MM.1S (cell line): ENCODE measurements at regions not wholly inside any gene's neighbourhood (a gene's known extent, or its start where the extent isn't known, plus 50 kb on each side); places are given as distances from the start of the nearest gene placed in this dataset.

Experiments
- DNase-seq: peaks from one replicate; pipeline ENCODE4 v3.0.0-alpha.2; 2015
- H2AFZ ChIP-seq: fragments of 300-600 bp; sonication (generic); 2 replicates; pipeline ENCODE4 v1.6.0; 2016; ENCODE audit warnings: antibody characterized with exemption, low read length
- H3F3A ChIP-seq: fragments of 300-600 bp; sonication (generic); 2 replicates; pipeline ENCODE4 v1.6.1; 2016; ENCODE audit warnings: mild to moderate bottlenecking, antibody characterized with exemption, low read length, moderate library complexity, mixed read lengths; ENCODE audit not compliant: insufficient read depth
- H3K27ac ChIP-seq: fragments of 300-600 bp; sonication (generic); 2 replicates; pipeline ENCODE4 v1.5.1; 2016; ENCODE audit warnings: mild to moderate bottlenecking, low read length
- H3K27me3 ChIP-seq: fragments of 300-600 bp; sonication (generic); replicated peaks from 2 replicates; pipeline ENCODE4 v1.6.0; 2016; ENCODE audit warnings: low read length; ENCODE audit not compliant: insufficient read depth
- H3K36me3 ChIP-seq: fragments of 300-600 bp; sonication (generic); replicated peaks from 2 replicates; pipeline ENCODE4 v1.6.1; 2016; ENCODE audit warnings: mild to moderate bottlenecking, low read length, mixed read lengths; ENCODE audit not compliant: insufficient read depth
- H3K4me1 ChIP-seq: fragments of 300-600 bp; sonication (generic); 2 replicates; pipeline ENCODE4 v1.6.1; 2016; ENCODE audit warnings: low read length, mixed read lengths
- H3K4me2 ChIP-seq: fragments of 300-600 bp; sonication (generic); 2 replicates; pipeline ENCODE4 v1.6.0; 2016; ENCODE audit warnings: low read depth, low read length
- H3K4me3 ChIP-seq: fragments of 300-600 bp; sonication (generic); 2 replicates; pipeline ENCODE4 v1.5.1; 2016; ENCODE audit warnings: low read length, mixed read lengths
- H3K79me2 ChIP-seq: fragments of 300-600 bp; sonication (generic); 2 replicates; pipeline ENCODE4 v1.6.1; 2016; ENCODE audit warnings: mixed run types, low read length, mixed read lengths
- H3K9ac ChIP-seq: fragments of 300-600 bp; sonication (generic); 2 replicates; pipeline ENCODE4 v1.6.1; 2016; ENCODE audit warnings: low read length, mixed read lengths
- H3K9me2 ChIP-seq: fragments of 300-600 bp; sonication (generic); replicated peaks from 2 replicates; pipeline ENCODE4 v1.6.1; 2016; ENCODE audit warnings: mild to moderate bottlenecking, low read length, mixed read lengths; ENCODE audit not compliant: insufficient read depth
- H3K9me3 ChIP-seq: fragments of 300-600 bp; sonication (generic); replicated peaks from 2 replicates; pipeline ENCODE4 v1.6.1; 2016; ENCODE audit warnings: mild to moderate bottlenecking, low read length, mixed read lengths; ENCODE audit not compliant: insufficient read depth
- H4K20me1 ChIP-seq: fragments of 300-600 bp; sonication (generic); 2 replicates; pipeline ENCODE4 v1.6.1; 2016; ENCODE audit warnings: mild to moderate bottlenecking, low read length, moderate library complexity, mixed read lengths; ENCODE audit not compliant: insufficient read depth
- EZH2 ChIP-seq: fragments of 300-600 bp; sonication (generic); optimal IDR thresholded peaks from 2 replicates; pipeline ENCODE3; 2017; ENCODE audit warnings: low read depth, mild to moderate bottlenecking, antibody characterized with exemption, low read length, mixed read lengths
- EZH2phosphoT487 ChIP-seq: fragments of 300-600 bp; sonication (generic); IDR thresholded peaks from 2 replicates; pipeline ENCODE4 v1.6.1; 2018; ENCODE audit warnings: antibody characterized with exemption, low read length
- TF ChIP-seq, protein P1 (sequence below): fragments of 300-600 bp; sonication (generic); IDR thresholded peaks from 2 replicates; pipeline ENCODE4 v1.5.1; 2016; ENCODE audit warnings: antibody characterized with exemption, low read length, mixed read lengths

DNA sequence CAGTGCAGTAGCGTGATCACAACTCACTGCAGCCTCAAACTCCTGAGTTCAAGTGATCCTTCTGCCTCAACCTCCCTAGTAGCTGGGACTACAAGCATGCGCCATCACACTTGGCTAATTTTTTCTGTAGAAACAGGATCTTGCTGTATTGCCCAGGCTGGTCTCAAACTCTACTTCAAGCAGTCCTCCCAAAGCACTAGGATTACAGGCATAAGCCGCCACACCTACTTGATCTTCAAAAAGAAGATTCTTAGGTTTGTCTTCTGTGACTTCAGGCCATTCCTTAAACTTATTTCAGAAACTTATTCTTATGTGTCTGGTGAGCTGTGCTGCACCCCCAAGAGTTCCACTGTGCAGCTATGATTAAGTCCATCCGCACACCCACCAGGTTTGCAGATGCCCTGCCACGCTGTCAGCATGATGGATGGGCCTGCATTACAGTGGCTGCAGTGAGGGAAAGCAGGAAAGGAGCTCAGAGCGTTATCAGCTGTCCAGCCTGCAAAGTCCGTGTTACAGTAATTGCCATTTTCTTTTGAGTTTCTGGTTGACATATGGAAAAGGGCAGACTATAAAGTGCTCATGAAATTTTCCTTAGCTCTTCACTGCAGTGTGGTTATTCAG is 146.6 kb downstream of the AASDH start:
- no peak overlapping the region for H3K4me2 ChIP-seq
- no peak overlapping the region for H3K27ac ChIP-seq
- H3K36me3 ChIP-seq: no peaks in the 10 kb centered on the region
- no peak overlapping the region for H2AFZ ChIP-seq
- no peaks in the 10 kb centered on the region for H3K4me1 ChIP-seq
- H3K4me3 ChIP-seq: no peak overlapping the region
- H3K9me2 ChIP-seq: no peaks in the 10 kb centered on the region
- no peak for TF ChIP-seq EZH2phosphoT487
- TF ChIP-seq, protein P1, sequence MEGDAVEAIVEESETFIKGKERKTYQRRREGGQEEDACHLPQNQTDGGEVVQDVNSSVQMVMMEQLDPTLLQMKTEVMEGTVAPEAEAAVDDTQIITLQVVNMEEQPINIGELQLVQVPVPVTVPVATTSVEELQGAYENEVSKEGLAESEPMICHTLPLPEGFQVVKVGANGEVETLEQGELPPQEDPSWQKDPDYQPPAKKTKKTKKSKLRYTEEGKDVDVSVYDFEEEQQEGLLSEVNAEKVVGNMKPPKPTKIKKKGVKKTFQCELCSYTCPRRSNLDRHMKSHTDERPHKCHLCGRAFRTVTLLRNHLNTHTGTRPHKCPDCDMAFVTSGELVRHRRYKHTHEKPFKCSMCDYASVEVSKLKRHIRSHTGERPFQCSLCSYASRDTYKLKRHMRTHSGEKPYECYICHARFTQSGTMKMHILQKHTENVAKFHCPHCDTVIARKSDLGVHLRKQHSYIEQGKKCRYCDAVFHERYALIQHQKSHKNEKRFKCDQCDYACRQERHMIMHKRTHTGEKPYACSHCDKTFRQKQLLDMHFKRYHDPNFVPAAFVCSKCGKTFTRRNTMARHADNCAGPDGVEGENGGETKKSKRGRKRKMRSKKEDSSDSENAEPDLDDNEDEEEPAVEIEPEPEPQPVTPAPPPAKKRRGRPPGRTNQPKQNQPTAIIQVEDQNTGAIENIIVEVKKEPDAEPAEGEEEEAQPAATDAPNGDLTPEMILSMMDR: no peak
- TF ChIP-seq EZH2: no peak
- no peaks in the 10 kb centered on the region for H3K9me3 ChIP-seq
- no peaks in the 10 kb centered on the region for H3F3A ChIP-seq
- H3K9ac ChIP-seq: no peak overlapping the region
- no peaks in the 10 kb centered on the region for H4K20me1 ChIP-seq
- H3K27me3 ChIP-seq: no peaks in the 10 kb centered on the region
- H3K79me2 ChIP-seq: no peaks in the 10 kb centered on the region
- no peak for DNase-seq

DNA sequence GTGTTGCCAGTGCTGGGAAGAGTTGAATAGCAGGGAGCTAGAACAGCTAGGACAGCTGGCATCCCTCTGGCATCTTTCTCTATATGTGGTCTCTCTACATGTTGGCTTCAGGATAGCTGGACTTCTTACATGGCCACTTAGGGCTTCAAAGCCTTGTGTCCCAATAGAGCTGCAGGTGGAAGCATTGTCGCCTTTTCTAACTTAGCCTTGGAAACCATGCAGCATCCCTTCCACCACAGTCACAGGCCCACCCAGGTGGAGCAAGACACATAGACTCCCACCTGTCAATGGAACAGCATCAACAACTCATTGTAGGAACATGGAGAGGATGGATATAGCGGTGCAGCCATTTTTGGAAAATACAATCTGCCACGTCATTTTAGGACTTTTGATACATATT is 149.0 kb downstream of the AASDH start:
- DNase-seq: no peak
- no peaks in the 10 kb centered on the region for H3K36me3 ChIP-seq
- H3K4me3 ChIP-seq: no peak overlapping the region
- H2AFZ ChIP-seq: no peak overlapping the region
- no peaks in the 10 kb centered on the region for H3F3A ChIP-seq
- H3K27me3 ChIP-seq: no peaks in the 10 kb centered on the region
- no peaks in the 10 kb centered on the region for H3K4me1 ChIP-seq
- H3K27ac ChIP-seq: no peak overlapping the region
- no peaks in the 10 kb centered on the region for H3K79me2 ChIP-seq
- H3K9me2 ChIP-seq: no peaks in the 10 kb centered on the region
- TF ChIP-seq EZH2 (no peak), EZH2phosphoT487 (no peak)
- TF ChIP-seq, protein P1: no peak
- H3K4me2 ChIP-seq: no peak overlapping the region
- no peak overlapping the region for H3K9ac ChIP-seq
- no peaks in the 10 kb centered on the region for H4K20me1 ChIP-seq
- H3K9me3 ChIP-seq: no peaks in the 10 kb centered on the region

DNA sequence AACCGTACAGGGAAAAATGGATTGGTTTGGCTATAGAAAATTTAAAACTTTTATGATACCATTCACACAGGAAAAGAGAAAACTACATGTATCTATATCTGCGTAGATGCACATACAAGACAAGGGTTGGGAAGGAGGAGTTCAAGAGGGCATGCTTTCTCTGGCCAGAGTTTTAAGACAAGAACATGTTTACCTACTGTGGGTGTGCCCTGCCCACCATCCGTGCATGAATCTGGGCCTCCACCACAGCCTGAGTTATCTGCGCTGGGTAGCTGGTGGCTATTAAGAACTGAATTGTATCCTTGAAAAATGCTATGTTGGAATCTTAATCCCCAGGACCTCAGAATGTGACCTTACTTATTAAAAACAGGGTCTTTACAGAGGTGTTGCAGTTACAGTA is 151.6 kb downstream of the AASDH start:
- Histone ChIP-seq H3K9me3 (no peaks in the 10 kb centered on the region), H3K4me3 (no peak overlapping the region), H3K79me2 (no peaks in the 10 kb centered on the region), H3K27me3 (no peaks in the 10 kb centered on the region), H3K4me1 (no peaks in the 10 kb centered on the region), H4K20me1 (no peaks in the 10 kb centered on the region), H2AFZ (no peak overlapping the region), H3K9ac (no peak overlapping the region), H3K27ac (no peak overlapping the region), H3F3A (no peaks in the 10 kb centered on the region), H3K9me2 (no peaks in the 10 kb centered on the region), H3K4me2 (no peak overlapping the region), H3K36me3 (no peaks in the 10 kb centered on the region)
- TF ChIP-seq, protein P1: no peak
- TF ChIP-seq EZH2 (no peak), EZH2phosphoT487 (no peak)
- DNase-seq: no peak
